AG09309 (cell line): ENCODE measurements at regions not wholly inside any gene's neighbourhood (a gene's known extent, or its start where the extent isn't known, plus 50 kb on each side); places are given as distances from the start of the nearest gene placed in this dataset.

ENCODE experiments used
- DNase-seq: peaks from one replicate; pipeline ENCODE4 v3.0.0-alpha.2; 2010; ENCODE audit warnings: low read depth
- H3K4me3 ChIP-seq: 2 replicates; pipeline ENCODE4 v1.5.1; 2011; ENCODE audit warnings: mild to moderate bottlenecking, low read depth, low read length, moderate library complexity; ENCODE audit not compliant: control insufficient read depth
- TF ChIP-seq, protein P1 (sequence below): IDR thresholded peaks from 2 replicates; pipeline ENCODE4 v1.5.1; 2011; ENCODE audit warnings: mild to moderate bottlenecking, low read depth, low read length, inconsistent platforms; ENCODE audit not compliant: insufficient read depth, control insufficient read depth; ENCODE audit errors: missing control alignments

DNA sequence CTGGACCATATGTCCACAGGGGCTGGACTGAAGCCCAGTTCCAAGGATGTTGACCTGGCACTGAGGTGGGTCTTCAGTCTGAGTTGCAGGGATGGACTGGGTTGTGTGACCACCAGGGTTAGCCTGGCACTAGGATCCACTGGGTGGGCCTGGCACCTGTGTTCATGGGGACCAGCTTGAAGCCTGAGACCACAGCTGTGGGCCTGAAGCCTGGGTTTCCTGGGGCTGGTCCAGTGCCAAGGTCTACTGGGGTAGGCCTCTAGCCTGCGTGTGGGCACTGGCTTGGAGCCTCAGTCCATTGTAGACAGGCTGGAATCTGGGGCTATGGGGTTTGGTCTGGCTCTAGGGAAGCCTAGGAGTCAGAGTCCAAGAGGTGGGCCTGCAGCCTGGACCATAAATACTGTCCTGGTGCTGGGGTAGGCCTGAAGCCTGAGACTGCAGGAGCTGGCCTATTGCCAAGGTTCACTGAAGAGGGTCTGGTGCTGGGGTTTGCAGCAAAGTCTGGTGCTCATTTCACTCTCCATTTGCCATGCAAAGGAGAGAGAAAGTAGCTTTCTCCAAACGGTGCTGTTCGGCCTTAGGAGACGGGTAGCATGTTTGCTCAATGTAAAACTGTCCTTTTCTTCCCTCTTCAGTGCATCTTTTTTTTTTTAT, 51.2 kb upstream of the TBC1D5 start:
- no peak overlapping the region for H3K4me3 ChIP-seq
- DNase-seq: no peak
- TF ChIP-seq, protein P1, sequence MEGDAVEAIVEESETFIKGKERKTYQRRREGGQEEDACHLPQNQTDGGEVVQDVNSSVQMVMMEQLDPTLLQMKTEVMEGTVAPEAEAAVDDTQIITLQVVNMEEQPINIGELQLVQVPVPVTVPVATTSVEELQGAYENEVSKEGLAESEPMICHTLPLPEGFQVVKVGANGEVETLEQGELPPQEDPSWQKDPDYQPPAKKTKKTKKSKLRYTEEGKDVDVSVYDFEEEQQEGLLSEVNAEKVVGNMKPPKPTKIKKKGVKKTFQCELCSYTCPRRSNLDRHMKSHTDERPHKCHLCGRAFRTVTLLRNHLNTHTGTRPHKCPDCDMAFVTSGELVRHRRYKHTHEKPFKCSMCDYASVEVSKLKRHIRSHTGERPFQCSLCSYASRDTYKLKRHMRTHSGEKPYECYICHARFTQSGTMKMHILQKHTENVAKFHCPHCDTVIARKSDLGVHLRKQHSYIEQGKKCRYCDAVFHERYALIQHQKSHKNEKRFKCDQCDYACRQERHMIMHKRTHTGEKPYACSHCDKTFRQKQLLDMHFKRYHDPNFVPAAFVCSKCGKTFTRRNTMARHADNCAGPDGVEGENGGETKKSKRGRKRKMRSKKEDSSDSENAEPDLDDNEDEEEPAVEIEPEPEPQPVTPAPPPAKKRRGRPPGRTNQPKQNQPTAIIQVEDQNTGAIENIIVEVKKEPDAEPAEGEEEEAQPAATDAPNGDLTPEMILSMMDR: no peak
